ENCODE measurements at regions not wholly inside any gene's neighbourhood (a gene's known extent, or its start where the extent isn't known, plus 50 kb on each side); places are given as distances from the start of the nearest gene placed in this dataset.

GRCh38 chr7:45980181-45980905 lies 59.3 kb upstream of the IGFBP3 start:
- Histone ChIP-seq H3K18ac (ENCODE audit: extremely low read depth, low read length) (no peak overlapping the region), H2BK20ac (ENCODE audit: low read length) (no peak overlapping the region), H2AK5ac (ENCODE audit: low read depth, low read length) (no peak overlapping the region), H2BK15ac (ENCODE audit: low read length) (no peak overlapping the region), H4K8ac (ENCODE audit: extremely low read depth, insufficient read depth, low read length) (no peak overlapping the region), H3K23ac (ENCODE audit: insufficient read length) (no peak overlapping the region), H3K79me2 (ENCODE audit: control insufficient read depth in 1 of 2, insufficient read depth in 2 of 2, low read length in 2 of 2) (no peaks in the 10 kb centered on the region), H3K4me2 (ENCODE audit: insufficient read depth in 1 of 2, low read depth in 2 of 2, low read length in 2 of 2) (no peak overlapping the region), H3K9me3 (ENCODE audit: insufficient read depth in 2 of 2, low read depth in 1 of 2, low read length in 1 of 2) (peaks cover 0 to 4% of the 10 kb centered on the region in 2 experiments; a peak in 3 of 4 replicates), H3K36me3 (ENCODE audit: control insufficient read depth in 2 of 4, insufficient read depth in 4 of 4, low read length in 3 of 4) (no peaks in the 10 kb centered on the region), H2AFZ (ENCODE audit: low read length) (no peak overlapping the region), H3K23me2 (ENCODE audit: low read depth, low read length) (no peaks in the 10 kb centered on the region), H4K5ac (ENCODE audit: insufficient read length, low read depth, low read length) (no peak overlapping the region), H2BK5ac (ENCODE audit: low read depth, low read length) (no peak overlapping the region), H3K4me3 (ENCODE audit: extremely low read depth in 1 of 4, insufficient read depth in 2 of 4, low read depth in 3 of 4, low read length in 4 of 4) (no peak overlapping the region), H3K27ac (ENCODE audit: low read depth, low read length) (no peak overlapping the region), H3K56ac (replicated peaks; ENCODE audit: insufficient read length, low read depth, low read length) (no peak overlapping the region), H4K20me1 (replicated peaks in 1 of 2; ENCODE audit: control insufficient read depth in 1 of 2, insufficient read depth in 2 of 2, low read length in 2 of 2) (no peaks in the 10 kb centered on the region), H3K9ac (replicated peaks in 1 of 4; ENCODE audit: extremely low read depth in 1 of 4, low read depth in 3 of 4, low read length in 3 of 4) (no peak overlapping the region), H3K79me1 (ENCODE audit: low read depth, low read length) (no peaks in the 10 kb centered on the region), H2BK120ac (replicated peaks; ENCODE audit: low read depth, low read length) (no peak overlapping the region), H2BK12ac (ENCODE audit: low read depth, low read length) (no peak overlapping the region), H3K27me3 (replicated peaks in 1 of 4; ENCODE audit: control insufficient read depth in 3 of 4, extremely low read depth in 1 of 4, insufficient read depth in 3 of 4, low read length in 3 of 4) (no peaks in the 10 kb centered on the region), H4K91ac (replicated peaks; ENCODE audit: insufficient read length, low read length) (no peak overlapping the region), H3K4ac (replicated peaks; ENCODE audit: insufficient read length, low read depth, low read length) (no peak overlapping the region), H3K4me1 (replicated peaks in 1 of 4; ENCODE audit: control insufficient read depth in 3 of 4, insufficient read depth in 4 of 4, low read length in 3 of 4) (peaks cover 0 to 7% (median 6%) of the 10 kb centered on the region in 4 experiments; a peak in 5 of 7 replicates), H3K14ac (ENCODE audit: insufficient read length) (no peak overlapping the region)
- 92% methylated on average over 7 of the region's 7 CpGs; no CpG with 5 or more reads in 1 of the 2 experiments for WGBS, 2 experiments (ENCODE audit: extremely low coverage in 1 of 2, insufficient coverage in 1 of 2, insufficient read length in 1 of 2, insufficient replicate concordance in 2 of 2, low coverage in 1 of 2, low lambda C conversion rate in 2 of 2, missing lambda C conversion rate in 1 of 2)
- DNase-seq (ENCODE audit: low read depth in 1 of 2, low spot score in 2 of 2), result no peak
- ChIA-PET CTCF (ENCODE audit: partially characterized antibody) (interaction anchor here (4.5 kb wide), 1 partner anchor 58 kb away, joined by 15 read pairs; no protein-coding TSS in a partner anchor), POLR2A (ENCODE audit: partially characterized antibody) (no interaction called here)
- FAIRE-seq, result no peak
- no peak for TF ChIP-seq TAF7 (optimal IDR thresholded peaks at IDR 0.05; ENCODE audit: borderline replicate concordance, low read depth, low read length)
- no peak for TF ChIP-seq RFX5 (IDR thresholded peaks at IDR 0.05; ENCODE audit: borderline replicate concordance, low read depth, low read length)
- TF ChIP-seq EGR1 (IDR thresholded peaks at IDR 0.05; ENCODE audit: borderline replicate concordance, low read depth, low read length), result no peak
- TF ChIP-seq EZH2 (IDR thresholded peaks at IDR 0.05; ENCODE audit: low read depth, low read length, severe bottlenecking), result no peak
- no peak for TF ChIP-seq POLR2A (IDR thresholded peaks at IDR 0.05; ENCODE audit: control extremely low read depth in 1 of 2, low read depth in 2 of 2, low read length in 2 of 2)
- no peak for TF ChIP-seq TAF1 (IDR thresholded peaks at IDR 0.05; ENCODE audit: low read depth, low read length)
- no peak for TF ChIP-seq BCL11A (IDR thresholded peaks at IDR 0.05; ENCODE audit: low read depth in 2 of 2, low read length in 2 of 2)
- no peak for TF ChIP-seq JUN (IDR thresholded peaks at IDR 0.05; ENCODE audit: low read depth, low read length)
- no peak for TF ChIP-seq TCF12 (IDR thresholded peaks at IDR 0.05; ENCODE audit: low read depth, low read length)
- TF ChIP-seq CTBP2 (IDR thresholded peaks at IDR 0.05; ENCODE audit: borderline replicate concordance, insufficient read depth, insufficient read length, low read length), result no peak
- no peak for TF ChIP-seq SAP30 (IDR thresholded peaks at IDR 0.05; ENCODE audit: insufficient read depth, insufficient replicate concordance, low read length)
- TF ChIP-seq KDM4A (IDR thresholded peaks at IDR 0.05; ENCODE audit: low read depth, low read length, severe bottlenecking), result no peak

Data from H1 (cell line).